T-helper 2 cell treated with Interferon-gamma antibody and Interleukin-4, amounts not matched to agents 5 μg/mL and 100 μg/mL, for 36 hours (primary cell): ENCODE measurements at regions not wholly inside any gene's neighbourhood (a gene's known extent, or its start where the extent isn't known, plus 50 kb on each side); places are given as distances from the start of the nearest gene placed in this dataset.
"Not testable (repeated sequence)": the region's sequence is repeated elsewhere in the genome, so short reads cannot be mapped to it uniquely, and the experiment has no call there.

Experiments
- DNase-seq: peaks from one replicate; pipeline ENCODE4 v3.0.0; 2021; ENCODE audit warnings: low spot score
- H3K27ac Mint-ChIP-seq: one replicate; pipeline ENCODE4 v1.8.0; 2021; ENCODE audit warnings: mild to moderate bottlenecking, mixed read lengths
- H3K27me3 Mint-ChIP-seq: one replicate; pipeline ENCODE4 v1.8.0; 2021; ENCODE audit warnings: low read depth, mixed read lengths
- H3K36me3 Mint-ChIP-seq: one replicate; pipeline ENCODE4 v1.8.0; 2021; ENCODE audit warnings: low read depth, mixed read lengths
- H3K4me1 Mint-ChIP-seq: one replicate; pipeline ENCODE4 v1.8.0; 2021; ENCODE audit warnings: low read depth, mixed read lengths
- H3K4me3 Mint-ChIP-seq: one replicate; pipeline ENCODE4 v1.8.0; 2022; ENCODE audit warnings: mild to moderate bottlenecking, moderate library complexity, mixed read lengths
- H3K9me3 Mint-ChIP-seq: one replicate; pipeline ENCODE4 v1.8.0; 2021; ENCODE audit warnings: mixed read lengths

DNA sequence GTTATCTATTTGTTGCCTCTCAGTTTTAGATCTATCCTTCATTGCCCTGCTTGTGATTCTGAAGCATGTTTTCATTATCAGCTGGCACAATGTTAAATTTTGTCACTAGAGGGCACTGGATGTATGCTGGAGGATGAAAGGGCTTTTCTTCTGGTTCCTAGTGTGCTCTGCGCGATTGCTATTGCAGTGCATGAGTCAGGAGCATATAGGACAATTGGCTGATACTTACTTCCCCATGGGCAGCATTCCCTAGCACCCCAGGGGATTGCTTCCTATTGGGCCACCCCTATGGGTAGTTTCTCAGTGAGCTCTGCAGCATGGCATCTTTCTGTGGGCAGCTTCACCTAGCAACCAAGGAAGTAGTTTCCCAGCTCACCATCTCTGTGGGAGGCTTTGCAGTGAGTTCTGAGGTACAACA, 280.3 kb upstream of the SYNCRIP start:
- DNase-seq, result no peak
- H3K9me3 Mint-ChIP-seq, result no peaks in the 10 kb centered on the region
- no peaks in the 10 kb centered on the region for H3K4me1 Mint-ChIP-seq
- no peaks in the 10 kb centered on the region for H3K27me3 Mint-ChIP-seq
- no peaks in the 10 kb centered on the region for H3K36me3 Mint-ChIP-seq
- H3K4me3 Mint-ChIP-seq, result no peak overlapping the region
- no peak overlapping the region for H3K27ac Mint-ChIP-seq

DNA sequence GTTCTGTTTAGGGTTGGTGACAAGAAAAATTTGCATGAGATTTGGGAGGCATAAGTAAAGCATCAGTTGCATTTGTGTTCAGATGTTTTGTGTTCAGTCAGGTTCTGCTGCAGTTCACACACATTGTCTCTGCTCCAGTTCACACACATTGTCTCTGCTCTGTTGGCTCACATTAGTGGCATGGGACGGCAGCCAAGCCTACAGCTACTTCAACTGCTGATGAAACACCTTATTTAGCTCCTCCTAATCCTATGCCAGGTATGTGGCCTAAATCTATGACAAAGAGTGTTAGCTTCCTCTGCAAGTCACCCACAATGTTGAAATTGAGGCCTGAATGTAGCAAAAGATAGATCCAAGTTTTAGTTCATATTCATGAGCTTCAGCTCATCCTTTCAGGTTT, 278.1 kb upstream of the SYNCRIP start:
- H3K4me3 Mint-ChIP-seq, result no peak overlapping the region
- H3K4me1 Mint-ChIP-seq, result no peaks in the 10 kb centered on the region

DNA sequence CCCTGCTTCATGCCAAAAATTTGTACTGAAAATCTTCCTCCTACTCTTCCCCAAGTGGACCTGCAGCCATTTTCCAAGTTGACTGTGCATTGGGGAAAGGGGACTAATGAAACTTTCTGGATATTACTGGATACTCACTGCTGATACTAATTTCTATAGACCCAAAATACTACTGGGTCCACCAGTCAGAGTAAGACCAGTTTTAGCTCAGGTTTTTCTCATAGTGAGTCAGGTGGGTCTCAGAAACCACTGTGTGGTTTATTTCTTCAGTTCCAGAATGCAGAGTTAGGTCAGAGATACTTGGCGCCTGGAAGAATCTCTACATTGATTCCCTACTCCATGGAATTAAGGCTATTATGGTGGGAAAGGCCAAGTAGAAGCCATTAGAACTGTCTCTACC, 274.8 kb upstream of the SYNCRIP start:
- Mint-ChIP-seq H3K27me3 (no peaks in the 10 kb centered on the region), H3K9me3 (no peaks in the 10 kb centered on the region), H3K4me1 (no peaks in the 10 kb centered on the region), H3K4me3 (no peak overlapping the region), H3K27ac (no peak overlapping the region), H3K36me3 (no peaks in the 10 kb centered on the region)
- DNase-seq, result no peak

More for the DNA sequence above, 278.1 kb upstream of the SYNCRIP start:
- H3K27me3 Mint-ChIP-seq, result no peaks in the 10 kb centered on the region
- H3K9me3 Mint-ChIP-seq, result no peaks in the 10 kb centered on the region
- no peaks in the 10 kb centered on the region for H3K36me3 Mint-ChIP-seq
- no peak overlapping the region for H3K27ac Mint-ChIP-seq
- no peak for DNase-seq

DNA sequence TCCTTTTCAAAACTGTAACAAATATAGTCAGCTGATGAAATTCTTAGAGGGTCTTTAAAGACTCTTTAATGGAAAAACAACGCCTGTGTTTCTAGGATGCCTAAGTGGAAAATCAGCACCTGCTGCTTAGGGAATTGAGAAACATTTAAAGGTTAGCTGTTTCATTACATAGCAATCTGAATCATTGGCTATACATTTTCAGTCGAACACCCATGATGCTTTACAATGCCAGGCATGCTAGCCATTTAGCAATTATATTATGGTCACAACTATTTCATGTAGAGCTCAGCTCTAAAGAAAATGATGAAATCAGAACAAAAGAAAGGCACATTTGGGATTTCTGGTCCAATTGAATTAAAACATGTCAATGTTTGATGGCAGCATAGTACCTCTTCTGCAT, 270.3 kb upstream of the SYNCRIP start:
- H3K4me3 Mint-ChIP-seq, result no peak overlapping the region
- H3K27ac Mint-ChIP-seq, result no peak overlapping the region
- no peaks in the 10 kb centered on the region for H3K36me3 Mint-ChIP-seq
- H3K4me1 Mint-ChIP-seq, result no peaks in the 10 kb centered on the region
- no peak for DNase-seq
- H3K27me3 Mint-ChIP-seq, result no peaks in the 10 kb centered on the region
- no peaks in the 10 kb centered on the region for H3K9me3 Mint-ChIP-seq

DNA sequence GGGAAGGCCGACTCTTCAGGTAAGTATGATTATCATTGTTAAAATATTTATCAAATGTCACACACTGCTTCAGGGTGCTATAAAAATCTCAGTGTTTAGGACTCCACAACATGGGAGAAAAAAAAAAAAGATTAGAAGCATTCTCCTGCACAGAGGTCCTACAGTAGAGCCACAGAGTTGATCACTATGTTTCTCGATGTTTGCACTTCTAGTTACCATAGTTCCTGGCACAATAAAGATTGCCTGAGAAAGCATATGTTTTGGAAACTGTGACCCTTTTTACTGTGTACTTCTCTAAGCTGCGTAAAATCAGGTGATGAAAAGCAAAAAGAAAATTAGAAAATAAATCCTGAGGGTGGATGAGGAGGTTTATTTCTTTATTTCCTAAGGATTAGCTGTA, 269.9 kb upstream of the SYNCRIP start:
- Mint-ChIP-seq H3K9me3 (no peaks in the 10 kb centered on the region), H3K27me3 (no peaks in the 10 kb centered on the region), H3K27ac (no peak overlapping the region), H3K4me1 (no peaks in the 10 kb centered on the region), H3K36me3 (no peaks in the 10 kb centered on the region), H3K4me3 (no peak overlapping the region)
- DNase-seq, result no peak

DNA sequence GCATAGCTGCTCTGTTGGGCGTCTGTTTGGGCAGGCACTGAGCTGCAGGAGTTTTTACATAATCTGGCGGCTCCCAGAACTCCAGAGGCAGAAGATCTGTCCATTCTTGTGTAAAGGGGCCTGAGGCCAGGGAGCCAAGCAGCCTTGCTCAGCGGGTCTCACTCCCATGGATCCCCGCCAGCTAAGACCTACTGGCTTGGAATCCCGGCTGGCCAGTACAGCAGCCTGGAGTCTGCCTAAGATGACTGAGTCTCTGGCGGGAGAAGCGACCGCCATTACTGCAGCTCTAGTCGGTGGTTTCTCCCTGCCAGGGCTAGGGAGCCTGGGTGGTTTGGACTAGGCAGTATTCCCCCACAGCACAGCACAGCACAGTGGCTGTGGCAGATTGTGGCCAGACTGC, 268.4 kb upstream of the SYNCRIP start:
- no peaks in the 10 kb centered on the region for H3K36me3 Mint-ChIP-seq
- peaks cover 3% of the 10 kb centered on the region for H3K9me3 Mint-ChIP-seq
- no peak for DNase-seq
- no peak overlapping the region for H3K27ac Mint-ChIP-seq
- H3K27me3 Mint-ChIP-seq, result no peaks in the 10 kb centered on the region
- H3K4me1 Mint-ChIP-seq, result no peaks in the 10 kb centered on the region
- no peak overlapping the region for H3K4me3 Mint-ChIP-seq

DNA sequence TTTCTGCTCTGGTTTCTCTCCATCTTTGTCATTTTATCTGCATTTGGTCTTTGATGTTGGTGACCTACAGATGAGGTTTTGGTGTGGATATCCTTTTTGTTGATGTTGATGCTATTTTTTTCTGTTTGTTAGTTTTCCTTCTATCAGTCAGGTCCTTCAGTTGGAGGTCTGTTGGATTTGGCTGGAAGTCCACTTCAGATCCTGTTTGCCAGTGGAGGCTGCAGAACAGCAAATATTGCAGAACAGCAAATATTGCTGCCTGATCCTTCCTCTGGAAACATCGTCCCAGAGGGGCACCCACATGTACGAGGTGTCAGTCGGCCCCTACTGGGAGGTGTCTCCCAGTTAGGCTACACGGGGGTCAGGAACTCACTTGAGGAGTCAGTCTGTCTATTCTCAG, 265.4 kb upstream of the SYNCRIP start:
- not testable (repeated sequence) for H3K36me3 Mint-ChIP-seq, H3K9me3 Mint-ChIP-seq, DNase-seq, H3K4me1 Mint-ChIP-seq, H3K4me3 Mint-ChIP-seq, H3K27ac Mint-ChIP-seq, H3K27me3 Mint-ChIP-seq

DNA sequence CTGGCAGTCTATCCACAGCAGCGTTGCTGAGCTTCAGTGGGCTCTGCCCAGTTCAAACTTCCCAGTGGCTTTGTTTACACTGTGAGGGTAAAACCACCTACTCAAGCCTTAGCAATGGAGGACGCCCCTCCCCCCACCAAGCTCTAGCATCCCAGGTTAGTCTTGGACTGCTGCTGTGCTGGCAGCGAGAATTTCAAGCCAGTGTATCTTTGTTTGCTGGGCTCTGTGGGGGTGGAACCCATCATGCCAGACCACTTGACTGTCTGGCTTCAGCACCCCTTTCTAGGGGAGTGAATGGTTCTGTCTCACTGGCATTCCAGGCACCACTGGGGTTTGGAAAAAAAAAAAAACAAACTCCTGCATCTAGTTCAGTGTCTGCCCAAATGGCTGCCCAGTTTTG, 249.7 kb upstream of the SYNCRIP start:
- no peaks in the 10 kb centered on the region for H3K27me3 Mint-ChIP-seq
- no peaks in the 10 kb centered on the region for H3K9me3 Mint-ChIP-seq
- no peak for DNase-seq
- H3K4me3 Mint-ChIP-seq, result no peak overlapping the region
- no peak overlapping the region for H3K27ac Mint-ChIP-seq
- no peaks in the 10 kb centered on the region for H3K4me1 Mint-ChIP-seq
- no peaks in the 10 kb centered on the region for H3K36me3 Mint-ChIP-seq

DNA sequence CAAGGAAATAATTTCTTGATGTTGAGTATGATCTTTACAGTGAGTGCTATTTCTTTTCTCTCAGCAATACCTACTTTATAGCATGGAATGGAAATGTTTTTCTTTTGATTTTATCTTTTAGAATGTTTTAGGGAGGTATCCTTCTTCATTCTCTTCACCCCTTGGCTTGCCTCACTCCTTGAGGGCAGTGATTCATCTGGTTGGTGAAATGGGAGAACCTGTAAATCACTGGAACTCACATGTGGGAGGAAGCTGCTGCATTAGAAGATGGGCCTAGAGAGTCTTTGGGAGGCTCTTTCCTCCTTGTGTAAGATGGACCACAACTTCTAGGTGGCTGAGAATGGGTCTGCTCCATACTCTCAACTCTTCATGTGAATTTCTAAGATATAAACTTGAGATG, 244.8 kb upstream of the SYNCRIP start:
- Mint-ChIP-seq H3K4me1 (no peaks in the 10 kb centered on the region), H3K9me3 (no peaks in the 10 kb centered on the region)

DNA sequence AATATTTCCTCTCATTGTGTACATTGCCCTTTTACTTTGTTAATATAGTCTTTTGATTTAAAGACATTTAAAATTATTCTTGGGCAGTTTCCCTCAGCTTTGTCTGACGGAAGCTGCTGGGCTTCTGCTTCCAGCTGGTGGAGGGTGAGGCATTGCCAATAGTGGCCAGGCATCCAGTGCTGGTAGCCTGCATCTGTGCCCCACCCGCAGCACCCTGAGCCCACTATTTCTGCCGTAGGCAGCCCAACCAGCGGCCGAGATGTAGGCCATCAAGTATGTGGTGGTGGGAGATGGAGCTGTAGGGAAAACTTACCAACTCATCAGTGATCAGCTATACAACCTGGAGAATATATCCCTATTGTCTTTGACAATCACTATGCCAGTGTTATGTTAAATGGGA, 226.0 kb upstream of the SYNCRIP start:
- Mint-ChIP-seq H3K27ac (no peak overlapping the region), H3K4me3 (no peak overlapping the region), H3K9me3 (peaks cover 3% of the 10 kb centered on the region), H3K36me3 (no peaks in the 10 kb centered on the region), H3K27me3 (no peaks in the 10 kb centered on the region), H3K4me1 (no peaks in the 10 kb centered on the region)
- DNase-seq, result no peak

More for the DNA sequence above, 244.8 kb upstream of the SYNCRIP start:
- no peaks in the 10 kb centered on the region for H3K36me3 Mint-ChIP-seq
- H3K27me3 Mint-ChIP-seq, result no peaks in the 10 kb centered on the region
- no peak overlapping the region for H3K4me3 Mint-ChIP-seq
- DNase-seq, result no peak
- no peak overlapping the region for H3K27ac Mint-ChIP-seq

DNA sequence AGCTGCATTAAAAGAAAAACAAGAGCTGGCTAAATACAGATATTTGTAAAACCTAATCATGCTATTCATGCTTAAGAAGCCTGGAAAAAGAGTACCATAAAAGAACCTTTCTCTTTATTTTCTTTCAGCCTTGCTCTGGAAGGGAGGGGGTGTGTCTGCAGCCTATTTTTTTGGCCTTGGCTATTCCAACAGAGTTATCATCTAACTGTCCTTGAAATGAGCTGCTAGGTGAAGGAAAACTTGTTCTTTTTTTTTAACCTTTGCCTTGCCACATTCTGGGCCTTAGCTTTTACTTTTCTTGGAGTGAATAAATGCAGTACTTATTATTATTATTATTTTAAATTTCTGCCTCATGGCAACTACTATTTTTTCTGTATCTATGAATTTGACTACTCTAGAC, 224.9 kb upstream of the SYNCRIP start:
- no peak for DNase-seq
- Mint-ChIP-seq H3K4me1 (no peaks in the 10 kb centered on the region), H3K9me3 (no peaks in the 10 kb centered on the region), H3K36me3 (no peaks in the 10 kb centered on the region), H3K27ac (no peak overlapping the region), H3K4me3 (no peak overlapping the region), H3K27me3 (no peaks in the 10 kb centered on the region)

DNA sequence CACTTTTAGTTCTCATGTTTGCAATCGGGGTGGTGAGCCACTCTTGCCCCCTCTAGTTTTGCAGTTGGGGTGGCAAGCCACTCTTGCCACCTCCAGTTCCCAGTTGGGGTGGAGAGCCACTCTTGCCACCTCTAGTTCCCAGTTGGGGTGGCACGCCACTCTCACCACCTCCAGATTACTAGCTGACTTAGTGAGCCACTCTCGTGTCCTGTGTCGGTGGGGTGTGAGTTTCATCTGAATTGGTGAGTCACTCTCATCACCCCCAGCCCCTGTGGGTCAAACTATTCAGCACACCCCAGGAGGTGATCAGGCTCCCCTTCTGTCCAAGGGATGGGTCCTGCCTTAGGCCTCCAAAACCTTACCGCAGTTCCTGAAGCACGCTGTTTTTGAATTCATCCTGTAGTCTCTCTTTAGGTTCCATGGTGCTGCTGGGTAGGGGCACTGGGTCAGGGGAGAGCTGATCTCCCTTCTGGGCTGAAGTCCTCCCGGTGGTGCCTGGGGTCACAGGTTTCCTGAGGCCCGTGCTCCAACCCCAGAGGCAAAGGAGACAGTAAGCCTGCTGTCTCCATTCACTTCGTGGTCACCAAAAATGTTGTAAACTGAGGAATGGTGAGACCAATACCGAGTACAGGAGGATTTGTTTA, 224.2 kb upstream of the SYNCRIP start:
- Mint-ChIP-seq H3K4me1 (no peaks in the 10 kb centered on the region), H3K4me3 (peak overlapping the region; percentile 37), H3K27ac (no peak overlapping the region), H3K36me3 (no peaks in the 10 kb centered on the region), H3K9me3 (no peaks in the 10 kb centered on the region), H3K27me3 (no peaks in the 10 kb centered on the region)
- no peak for DNase-seq

DNA sequence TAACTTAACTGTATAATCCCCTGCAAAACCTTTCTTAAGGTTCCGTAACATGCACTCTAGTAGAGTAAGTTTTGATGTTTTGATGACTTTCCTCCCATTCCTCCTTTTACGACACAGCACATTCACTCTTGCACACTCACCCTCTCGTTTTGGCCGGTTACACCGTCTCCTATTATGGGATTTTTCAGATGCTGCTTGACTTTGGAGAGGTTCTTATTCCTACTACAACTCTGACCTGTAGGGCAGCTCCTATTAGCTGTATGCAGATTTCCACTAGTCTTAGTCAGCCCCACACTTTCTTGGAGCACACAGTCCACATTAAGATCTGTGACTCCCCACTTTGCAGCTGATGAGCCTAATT, 223.7 kb upstream of the SYNCRIP start:
- Mint-ChIP-seq H3K27me3 (no peaks in the 10 kb centered on the region), H3K27ac (no peak overlapping the region), H3K9me3 (no peaks in the 10 kb centered on the region), H3K4me1 (no peaks in the 10 kb centered on the region), H3K4me3 (no peak overlapping the region), H3K36me3 (no peaks in the 10 kb centered on the region)
- no peak for DNase-seq

DNA sequence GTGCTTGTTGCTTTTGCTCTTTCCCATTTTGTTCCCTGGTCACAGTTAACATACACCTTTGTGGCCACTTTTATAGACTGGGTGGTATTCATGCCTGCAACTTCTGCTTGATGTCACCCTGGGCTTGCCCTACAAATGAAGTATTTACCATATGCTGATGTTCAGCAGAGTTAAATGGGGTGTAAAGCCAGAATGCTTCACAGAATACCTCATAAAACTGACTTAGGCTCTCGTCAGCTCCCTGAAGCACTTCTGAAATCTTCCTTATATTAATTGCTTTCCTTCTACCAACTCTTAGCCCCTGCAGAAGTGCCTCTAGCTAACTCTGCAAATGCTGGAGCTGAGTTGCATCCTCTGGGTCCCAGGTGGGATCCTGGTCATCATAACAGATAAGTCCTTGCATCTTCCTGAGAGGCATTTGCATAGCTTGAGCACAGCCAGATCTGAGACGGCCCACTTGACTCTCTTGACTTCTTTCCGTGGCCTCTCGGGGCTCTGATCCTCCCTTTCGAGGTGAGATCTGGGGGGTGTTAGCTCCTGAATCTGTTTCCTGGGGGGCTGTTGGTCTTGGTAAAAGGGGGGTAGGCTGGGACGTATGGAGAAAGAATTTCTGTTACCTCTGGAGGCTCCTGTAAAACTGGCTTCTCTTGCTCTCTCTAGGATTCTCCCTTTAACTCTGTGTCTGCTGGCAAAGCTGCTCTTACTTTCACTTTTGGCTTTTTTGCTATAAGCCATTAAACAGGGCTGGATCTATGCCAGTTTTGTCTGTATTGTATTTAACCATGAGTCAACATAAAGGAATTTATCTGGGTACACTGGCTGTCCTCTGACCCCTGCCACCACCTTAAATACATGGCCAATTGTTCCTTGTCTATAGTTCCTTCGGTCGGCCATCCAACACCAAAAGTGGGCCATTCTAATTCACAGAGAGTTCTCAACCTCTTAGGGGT, 223.0 kb upstream of the SYNCRIP start:
- Mint-ChIP-seq H3K4me3 (no peak overlapping the region), H3K9me3 (no peaks in the 10 kb centered on the region), H3K4me1 (no peaks in the 10 kb centered on the region), H3K36me3 (no peaks in the 10 kb centered on the region), H3K27me3 (no peaks in the 10 kb centered on the region), H3K27ac (no peak overlapping the region)
- no peak for DNase-seq
